GM23248 (cell line): ENCODE measurements at regions not wholly inside any gene's neighbourhood (a gene's known extent, or its start where the extent isn't known, plus 50 kb on each side); places are given as distances from the start of the nearest gene placed in this dataset.

ENCODE experiments used
- DNase-seq: peaks from one replicate; pipeline ENCODE4 v3.0.0-alpha.2; 2015
- H2AFZ ChIP-seq: fragments of 200-600 bp; sonication (generic); 2 replicates; pipeline ENCODE4 v1.6.1; 2016; ENCODE audit warnings: antibody characterized with exemption
- H3F3A ChIP-seq: fragments of 200-600 bp; sonication (generic); 2 replicates; pipeline ENCODE4 v1.6.1; 2016; ENCODE audit warnings: mild to moderate bottlenecking, antibody characterized with exemption, mixed run types; ENCODE audit not compliant: insufficient read depth
- H3K27ac ChIP-seq: fragments of 200-600 bp; sonication (generic); 2 replicates; pipeline ENCODE4 v1.5.1; 2016; ENCODE audit warnings: mild to moderate bottlenecking
- H3K27me3 ChIP-seq: fragments of 200-600 bp; sonication (generic); replicated peaks from 2 replicates; pipeline ENCODE4 v1.6.1; 2016; ENCODE audit warnings: mild to moderate bottlenecking; ENCODE audit not compliant: insufficient read depth
- H3K36me3 ChIP-seq: fragments of 200-600 bp; sonication (generic); 2 replicates; pipeline ENCODE4 v1.6.1; 2016; ENCODE audit warnings: low read depth, mild to moderate bottlenecking
- H3K4me1 ChIP-seq: fragments of 200-600 bp; sonication (generic); 2 replicates; pipeline ENCODE4 v1.6.1; 2016; ENCODE audit warnings: mild to moderate bottlenecking; ENCODE audit not compliant: insufficient read depth
- H3K4me2 ChIP-seq: fragments of 200-600 bp; sonication (generic); one replicate; pipeline ENCODE4 v1.6.1; 2016; ENCODE audit warnings: mild to moderate bottlenecking; ENCODE audit not compliant: unreplicated experiment
- H3K4me3 ChIP-seq: fragments of 200-600 bp; sonication (generic); 2 replicates; pipeline ENCODE4 v1.5.1; 2016; ENCODE audit warnings: mild to moderate bottlenecking
- H3K79me2 ChIP-seq: fragments of 200-600 bp; sonication (generic); 2 replicates; pipeline ENCODE4 v1.6.1; 2016; ENCODE audit warnings: mild to moderate bottlenecking; ENCODE audit not compliant: insufficient read depth
- H3K9ac ChIP-seq: fragments of 200-600 bp; sonication (generic); 2 replicates; pipeline ENCODE4 v1.6.1; 2016; ENCODE audit warnings: mild to moderate bottlenecking
- H3K9me2 ChIP-seq: fragments of 200-600 bp; sonication (generic); 2 replicates; pipeline ENCODE4 v1.6.1; 2016; ENCODE audit warnings: mixed run types, mild to moderate bottlenecking, moderate library complexity; ENCODE audit not compliant: insufficient read depth
- H3K9me3 ChIP-seq: fragments of 200-600 bp; sonication (generic); one replicate; pipeline ENCODE4 v1.6.1; 2017; ENCODE audit warnings: low read depth
- H4K20me1 ChIP-seq: fragments of 200-600 bp; sonication (generic); 2 replicates; pipeline ENCODE4 v1.6.0; 2016; ENCODE audit not compliant: insufficient read depth
- EZH2 ChIP-seq: fragments of 200-600 bp; sonication (generic); IDR thresholded peaks from 2 replicates; pipeline ENCODE4 v1.6.1; 2018; ENCODE audit warnings: antibody characterized with exemption, mild to moderate bottlenecking; ENCODE audit not compliant: insufficient read depth, poor library complexity, severe bottlenecking
- EZH2phosphoT487 ChIP-seq: fragments of 200-600 bp; sonication (generic); IDR thresholded peaks from 2 replicates; pipeline ENCODE4 v1.6.1; 2018; ENCODE audit warnings: antibody characterized with exemption, moderate library complexity, mild to moderate bottlenecking, low read depth; ENCODE audit not compliant: insufficient read depth
- WGBS, 2 experiments: methylation state at CpG; one replicate each; pipeline ENCODE4 v1.1.6; 2015 to 2017; ENCODE audit warnings: low lambda C conversion rate in 2 of 2, low coverage in 1 of 2; ENCODE audit errors: missing lambda C conversion rate in 2 of 2; 5-methylcytosine and 5-hydroxymethylcytosine counted together
- in situ Hi-C: fragments of 300-500 bp; cut with MboI; formaldehyde crosslinking; loops from 2 replicates; pipeline ENCODE4 v1.15.0; 2020

- H3K9ac ChIP-seq, result no peak overlapping the region
- H3K9me2 ChIP-seq, result no peaks in the 10 kb centered on the region
- WGBS, 2 experiments, result 56 to 60% methylated on average over 11 to 12 of the region's 12 CpGs
- no peak overlapping the region for H2AFZ ChIP-seq
- H3K9me3 ChIP-seq, result no peaks in the 10 kb centered on the region
- no peaks in the 10 kb centered on the region for H3K79me2 ChIP-seq
- H3K4me1 ChIP-seq, result peaks cover 42% of the 10 kb centered on the region
- H4K20me1 ChIP-seq, result no peaks in the 10 kb centered on the region
- TF ChIP-seq EZH2, result no peak
- TF ChIP-seq EZH2phosphoT487, result no peak
- in situ Hi-C loops, result no loop called here
- H3K27ac ChIP-seq, result no peak overlapping the region
- no peaks in the 10 kb centered on the region for H3K27me3 ChIP-seq
- H3F3A ChIP-seq, result peaks cover 8% of the 10 kb centered on the region
- H3K36me3 ChIP-seq, result peaks cover 4% of the 10 kb centered on the region; the same call in 1 of the 2 replicates
- peak; percentile 79 for DNase-seq
- H3K4me3 ChIP-seq, result no peak overlapping the region
- H3K4me2 ChIP-seq, result no peak overlapping the region
Observed at GRCh38 chr15:62845241-62846126, 197.1 kb upstream of the TPM1 start.

- Histone ChIP-seq H3K9me2 (no peaks in the 10 kb centered on the region), H3K4me3 (no peak overlapping the region), H3F3A (peaks cover 16% of the 10 kb centered on the region), H2AFZ (no peak overlapping the region), H3K9ac (no peak overlapping the region), H3K9me3 (no peaks in the 10 kb centered on the region), H3K79me2 (no peaks in the 10 kb centered on the region), H3K36me3 (peaks cover 4% of the 10 kb centered on the region; the same call in 1 of the 2 replicates), H3K27ac (no peak overlapping the region), H4K20me1 (no peaks in the 10 kb centered on the region), H3K27me3 (no peaks in the 10 kb centered on the region), H3K4me1 (peaks cover 46% of the 10 kb centered on the region), H3K4me2 (no peak overlapping the region)
- in situ Hi-C loops, result no loop called here
- 86 to 89% methylated on average over 9 to 10 of the region's 10 CpGs for whole genome bisulfite sequencing, 2 experiments
- DNase-seq, result no peak
- TF ChIP-seq EZH2 (no peak), EZH2phosphoT487 (no peak)
Observed at GRCh38 chr15:62846131-62846804, 196.3 kb upstream of the TPM1 start.

DNA sequence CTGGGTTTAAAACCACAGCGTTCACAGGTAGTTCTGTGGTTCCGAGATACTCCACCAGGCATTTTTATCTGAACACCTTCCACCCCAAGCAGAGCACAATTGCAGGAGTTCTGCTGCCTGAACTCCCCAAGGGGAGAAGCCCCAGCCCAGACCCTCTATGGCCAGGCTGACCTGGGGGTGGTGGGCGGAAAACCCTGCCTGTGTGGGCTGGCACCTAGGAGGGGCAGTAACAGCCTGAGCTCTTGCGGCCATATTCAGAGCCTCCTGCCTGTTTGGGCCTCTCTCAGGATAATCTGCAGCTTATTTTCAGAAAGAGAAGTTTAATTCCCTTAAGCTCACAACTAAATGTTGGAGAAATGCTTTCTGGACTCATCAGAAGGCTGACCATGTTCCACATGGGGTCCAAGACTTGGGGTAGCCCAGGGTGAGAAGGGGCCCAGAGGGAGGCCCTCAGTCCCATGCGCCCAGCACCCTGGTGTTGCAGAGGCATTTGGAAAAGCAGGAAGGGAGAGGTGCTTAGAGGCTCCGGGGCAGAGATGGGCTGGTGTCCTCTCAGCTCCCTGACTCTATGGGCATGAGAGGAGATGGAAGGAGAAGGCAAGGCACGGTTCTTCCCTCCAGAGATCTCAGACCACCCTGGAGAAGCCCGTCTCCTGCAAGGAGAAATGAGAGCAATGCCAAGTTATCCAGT, 195.6 kb upstream of the TPM1 start:
- in situ Hi-C loops, result no loop called here
- no peaks in the 10 kb centered on the region for H3K9me2 ChIP-seq
- H4K20me1 ChIP-seq, result no peaks in the 10 kb centered on the region
- H3K27ac ChIP-seq, result no peak overlapping the region
- peaks cover 17% of the 10 kb centered on the region for H3F3A ChIP-seq
- DNase-seq, result no peak
- 89 to 90% methylated on average over 8 of the region's 8 CpGs for WGBS, 2 experiments
- no peaks in the 10 kb centered on the region for H3K9me3 ChIP-seq
- H3K27me3 ChIP-seq, result no peaks in the 10 kb centered on the region
- H3K4me2 ChIP-seq, result no peak overlapping the region
- no peaks in the 10 kb centered on the region for H3K36me3 ChIP-seq
- TF ChIP-seq EZH2phosphoT487, result no peak
- TF ChIP-seq EZH2, result no peak
- no peak overlapping the region for H3K9ac ChIP-seq
- H3K79me2 ChIP-seq, result no peaks in the 10 kb centered on the region
- peaks cover 49% of the 10 kb centered on the region for H3K4me1 ChIP-seq
- H3K4me3 ChIP-seq, result no peak overlapping the region
- no peak overlapping the region for H2AFZ ChIP-seq

GRCh38 chr15:62847900-62848489, 194.6 kb upstream of the TPM1 start:
- no peak overlapping the region for H3K9ac ChIP-seq
- no peaks in the 10 kb centered on the region for H3K36me3 ChIP-seq
- 64 to 67% methylated on average over 7 of the region's 7 CpGs for WGBS, 2 experiments
- no peaks in the 10 kb centered on the region for H3K9me2 ChIP-seq
- no peak overlapping the region for H3K4me3 ChIP-seq
- H3F3A ChIP-seq, result peaks cover 17% of the 10 kb centered on the region
- peak overlapping the region; percentile 12; the same call in 1 of the 2 replicates for H3K27ac ChIP-seq
- peaks cover 49% of the 10 kb centered on the region for H3K4me1 ChIP-seq
- no peak overlapping the region for H3K4me2 ChIP-seq
- no peak for TF ChIP-seq EZH2
- TF ChIP-seq EZH2phosphoT487, result no peak
- in situ Hi-C loops, result no loop called here
- H3K27me3 ChIP-seq, result no peaks in the 10 kb centered on the region
- DNase-seq, result peak; percentile 74
- no peaks in the 10 kb centered on the region for H3K79me2 ChIP-seq
- H4K20me1 ChIP-seq, result no peaks in the 10 kb centered on the region
- H3K9me3 ChIP-seq, result no peaks in the 10 kb centered on the region
- H2AFZ ChIP-seq, result peak overlapping the region; percentile 39; the same call in 1 of the 2 replicates
